Colonic mucosa (tissue), 4 donors: ENCODE measurements at regions not wholly inside any gene's neighbourhood (a gene's known extent, or its start where the extent isn't known, plus 50 kb on each side); places are given as distances from the start of the nearest gene placed in this dataset.
"Not testable (repeated sequence)": the region's sequence is repeated elsewhere in the genome, so short reads cannot be mapped to it uniquely, and the experiment has no call there.

Experiments used
- DNase-seq: peaks from one replicate; pipeline ENCODE4 v3.0.0-alpha.2; 2020
- H3K27ac ChIP-seq: fragments of 200-600 bp; one replicate; pipeline ENCODE4 v1.8.0; 2021
- H3K27me3 ChIP-seq: fragments of 200-600 bp; one replicate; pipeline ENCODE4 v1.8.0; 2021
- H3K36me3 ChIP-seq: fragments of 200-600 bp; one replicate; pipeline ENCODE4 v1.8.0; 2021
- H3K4me1 ChIP-seq: fragments of 200-600 bp; one replicate; pipeline ENCODE4 v1.8.0; 2021; ENCODE audit warnings: mild to moderate bottlenecking
- H3K4me3 ChIP-seq: fragments of 200-600 bp; one replicate; pipeline ENCODE4 v1.8.0; 2021
- H3K9ac ChIP-seq, 2 donors: one replicate each; pipeline ENCODE4 v1.7.0; 2013; ENCODE audit warnings: control low read depth in 2 of 2, low read depth in 2 of 2, low read length in 2 of 2
- H3K9me3 ChIP-seq: fragments of 200-600 bp; one replicate; pipeline ENCODE4 v1.8.0; 2021
- intact Hi-C: fragments of 100-400 bp; cut with DNase I; formaldehyde crosslinking; loops from one replicate; pipeline ENCODE4 v1.14.1; 2022
- donor health status: healthy.
- donor health status: DM: no; HTN: no; CAD: no.
- donor health status: DM: no; HTN: no; CAD: no.

DNA sequence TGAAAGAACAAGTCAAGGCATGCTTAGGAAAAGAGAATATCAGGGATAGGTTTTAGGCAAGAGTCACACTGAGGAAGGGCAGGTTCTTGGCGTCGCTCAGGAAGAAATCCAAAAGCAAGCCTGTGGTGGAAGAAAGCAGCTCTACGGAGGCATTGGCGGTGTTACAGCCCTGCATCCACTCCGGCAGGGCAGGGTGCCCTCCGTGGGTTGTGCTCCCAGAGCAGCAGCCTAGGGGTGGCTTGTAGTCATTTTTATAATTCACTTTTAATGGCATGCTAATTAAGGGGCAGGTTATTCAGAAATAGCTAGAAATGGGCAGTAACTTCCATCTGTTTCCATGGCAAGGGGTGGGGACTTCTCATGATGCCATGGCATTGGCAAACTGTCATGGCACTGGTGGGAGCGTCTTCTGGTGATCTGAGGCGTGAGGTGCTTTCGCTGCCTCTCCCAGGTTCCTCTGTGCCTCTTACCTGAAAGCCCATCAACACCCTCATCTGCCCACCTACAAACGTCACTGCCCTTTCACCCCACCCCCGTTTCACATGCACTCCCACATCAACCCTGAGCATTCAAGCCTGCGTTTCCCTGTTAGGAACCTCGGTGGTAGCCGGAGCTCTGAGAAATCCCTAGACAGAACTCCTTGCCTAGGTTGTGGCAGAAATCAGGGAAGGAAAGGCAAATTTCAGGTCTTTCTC, 1763.8 kb upstream of the TPTE start:
- H3K27me3 ChIP-seq, H3K9ac ChIP-seq, H3K4me3 ChIP-seq, intact Hi-C loops, H3K36me3 ChIP-seq, H3K27ac ChIP-seq, DNase-seq, H3K9me3 ChIP-seq, H3K4me1 ChIP-seq: not testable (repeated sequence)

DNA sequence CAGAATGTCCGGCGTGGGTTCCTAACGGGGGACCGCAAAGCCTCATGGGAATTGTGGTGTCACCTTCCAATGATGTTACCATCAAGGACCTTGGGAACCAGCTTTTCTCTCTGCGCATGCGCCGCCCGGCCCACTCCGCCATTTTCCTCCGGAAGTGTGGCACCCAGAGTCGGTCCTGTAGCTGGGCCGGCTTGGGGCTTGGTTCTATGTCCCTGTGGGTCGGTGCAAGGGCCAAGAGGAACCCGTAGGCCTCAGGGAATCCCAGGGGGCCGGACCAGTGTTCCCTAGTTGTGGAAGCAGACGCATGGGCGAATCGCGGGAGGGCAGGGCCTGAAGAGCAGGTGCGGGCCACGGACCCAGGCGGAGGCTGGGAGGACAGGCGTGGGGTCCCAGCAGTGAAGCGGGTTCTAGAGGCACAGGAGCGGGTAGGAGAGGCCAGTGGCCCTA, 1762.4 kb upstream of the TPTE start:
- H3K27ac ChIP-seq, intact Hi-C loops, H3K9ac ChIP-seq, H3K9me3 ChIP-seq, H3K36me3 ChIP-seq, H3K27me3 ChIP-seq, DNase-seq, H3K4me3 ChIP-seq, H3K4me1 ChIP-seq: not testable (repeated sequence)

DNA sequence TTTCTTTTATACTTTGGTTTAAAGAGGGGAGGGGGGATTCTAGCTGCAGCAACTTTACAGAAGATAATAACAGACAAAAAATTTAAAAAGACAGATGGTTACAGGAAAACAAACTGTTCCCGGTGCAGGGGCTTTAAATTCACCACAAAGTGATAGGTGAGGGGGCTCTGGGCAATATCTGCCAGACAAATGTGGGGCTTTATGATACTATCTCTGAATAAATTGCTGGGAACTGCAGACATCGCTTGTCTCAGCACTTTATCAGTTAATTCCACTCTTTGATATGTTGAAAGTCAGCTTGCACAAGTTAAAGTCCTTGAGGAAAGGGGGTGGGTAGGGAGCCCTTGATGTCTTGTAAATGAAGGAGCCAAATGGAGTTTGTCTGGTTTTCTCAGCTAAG, 1759.1 kb upstream of the TPTE start:
- H3K4me1 ChIP-seq, H3K36me3 ChIP-seq, intact Hi-C loops, H3K9ac ChIP-seq, H3K27ac ChIP-seq, H3K4me3 ChIP-seq, DNase-seq, H3K9me3 ChIP-seq, H3K27me3 ChIP-seq: not testable (repeated sequence)

DNA sequence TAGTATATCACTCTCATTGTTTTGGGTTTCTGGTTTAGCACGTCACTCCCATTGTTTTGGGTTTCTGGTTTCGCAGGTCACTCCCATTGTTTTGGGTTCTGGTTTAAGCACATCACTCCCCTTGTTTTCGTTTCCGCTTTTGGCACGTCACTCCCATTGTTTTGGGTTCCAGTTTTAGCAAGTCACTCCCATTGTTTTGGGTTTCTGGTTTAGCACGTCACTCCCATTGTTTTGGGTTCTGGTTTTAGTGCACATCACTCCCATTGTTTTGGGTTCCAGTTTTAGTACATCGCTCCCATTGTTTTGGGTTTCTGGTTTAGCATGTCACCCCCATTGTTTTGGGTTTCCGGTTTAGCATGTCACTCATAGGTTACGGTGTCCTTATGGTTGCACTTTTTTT, 1757.0 kb upstream of the TPTE start:
- H3K27ac ChIP-seq, intact Hi-C loops, H3K4me3 ChIP-seq, H3K36me3 ChIP-seq, DNase-seq, H3K27me3 ChIP-seq, H3K4me1 ChIP-seq, H3K9me3 ChIP-seq, H3K9ac ChIP-seq: not testable (repeated sequence)

DNA sequence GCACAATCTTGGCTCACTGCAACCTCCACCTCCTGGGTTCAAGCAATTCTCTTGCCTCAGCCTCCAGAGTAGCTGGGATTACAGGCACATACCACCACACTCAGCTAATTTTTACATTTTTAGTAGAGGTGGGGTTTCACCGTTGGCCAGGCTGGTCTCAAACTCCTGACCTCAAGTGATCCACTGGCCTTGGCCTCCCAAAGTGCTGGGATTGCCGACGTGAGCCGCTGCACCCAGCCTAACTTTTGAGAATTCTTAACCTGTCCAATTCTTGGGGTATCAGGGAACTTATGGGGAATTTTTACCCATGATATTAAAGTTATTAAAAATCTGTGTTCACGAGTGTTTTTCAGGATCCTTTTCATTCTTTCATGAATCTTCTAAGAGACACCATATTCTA, 1755.2 kb upstream of the TPTE start:
- H3K9me3 ChIP-seq, H3K4me3 ChIP-seq, intact Hi-C loops: not testable (repeated sequence)

DNA sequence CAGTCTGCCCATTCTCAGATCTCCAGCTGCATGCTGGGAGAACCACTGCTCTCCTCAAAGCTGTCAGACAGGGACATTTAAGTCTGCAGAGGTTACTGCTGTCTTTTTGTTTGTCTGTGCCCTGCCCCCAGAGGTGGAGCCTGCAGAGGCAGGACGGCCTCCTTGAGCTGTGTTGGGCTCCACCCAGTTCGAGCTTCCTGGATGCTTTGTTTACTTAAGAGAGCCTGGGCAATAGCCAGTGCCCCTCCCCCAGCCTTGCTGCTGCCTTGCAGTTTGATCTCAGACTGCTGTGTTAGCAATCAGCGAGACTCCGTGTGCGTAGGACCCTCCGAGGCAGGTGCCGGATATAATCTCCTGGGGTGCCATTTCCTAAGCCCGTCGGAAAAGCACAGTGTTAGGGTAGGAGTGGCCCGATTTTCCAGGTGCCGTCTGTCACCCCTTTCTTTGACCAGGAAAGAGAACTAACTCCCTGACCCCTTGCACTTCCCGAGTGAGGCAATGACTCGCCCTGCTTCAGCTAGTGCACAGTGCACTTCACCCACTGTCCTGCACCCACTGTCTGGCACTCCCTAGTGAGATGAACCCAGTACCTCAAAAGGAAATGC, 1748.4 kb upstream of the TPTE start:
- H3K27me3 ChIP-seq, intact Hi-C loops, H3K27ac ChIP-seq, H3K4me1 ChIP-seq, H3K9me3 ChIP-seq, H3K4me3 ChIP-seq, H3K36me3 ChIP-seq, DNase-seq, H3K9ac ChIP-seq: not testable (repeated sequence)

More for the DNA sequence above, 1755.2 kb upstream of the TPTE start:
- not testable (repeated sequence) for DNase-seq, H3K27ac ChIP-seq, H3K36me3 ChIP-seq, H3K27me3 ChIP-seq, H3K4me1 ChIP-seq, H3K9ac ChIP-seq

DNA sequence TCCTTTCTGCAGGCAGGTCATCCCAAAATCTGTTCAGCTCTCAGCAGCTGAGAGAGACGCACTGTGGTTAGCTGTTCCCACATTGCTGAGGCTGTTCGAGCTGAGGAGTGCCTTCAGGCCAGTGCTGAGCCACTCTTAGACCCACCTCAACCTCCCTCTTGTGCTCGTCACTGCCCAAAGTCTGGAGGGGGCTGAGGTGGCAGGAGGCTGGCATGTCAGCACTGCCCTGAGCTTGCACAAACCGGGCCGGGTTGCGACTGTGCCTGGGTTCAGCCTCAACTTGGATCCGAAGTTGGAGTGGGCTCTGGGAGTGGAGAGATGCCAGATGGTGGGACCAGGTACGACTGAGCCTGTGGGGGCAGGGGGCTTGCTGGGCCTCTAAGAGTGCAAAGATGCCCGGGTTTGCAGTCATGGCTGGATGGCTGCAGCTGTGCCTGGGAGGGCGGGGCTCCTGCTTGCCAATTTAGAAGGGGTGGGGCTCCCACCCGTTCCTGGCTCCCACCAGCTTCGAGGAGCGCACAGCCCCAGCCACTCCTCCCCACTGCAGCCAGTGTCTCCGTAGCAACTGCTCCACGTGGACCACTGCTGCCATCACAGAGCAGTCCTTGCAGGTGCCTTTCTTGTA, 1745.7 kb upstream of the TPTE start:
- H3K27me3 ChIP-seq, DNase-seq, H3K4me3 ChIP-seq, intact Hi-C loops, H3K27ac ChIP-seq, H3K36me3 ChIP-seq, H3K9me3 ChIP-seq, H3K4me1 ChIP-seq, H3K9ac ChIP-seq: not testable (repeated sequence)

DNA sequence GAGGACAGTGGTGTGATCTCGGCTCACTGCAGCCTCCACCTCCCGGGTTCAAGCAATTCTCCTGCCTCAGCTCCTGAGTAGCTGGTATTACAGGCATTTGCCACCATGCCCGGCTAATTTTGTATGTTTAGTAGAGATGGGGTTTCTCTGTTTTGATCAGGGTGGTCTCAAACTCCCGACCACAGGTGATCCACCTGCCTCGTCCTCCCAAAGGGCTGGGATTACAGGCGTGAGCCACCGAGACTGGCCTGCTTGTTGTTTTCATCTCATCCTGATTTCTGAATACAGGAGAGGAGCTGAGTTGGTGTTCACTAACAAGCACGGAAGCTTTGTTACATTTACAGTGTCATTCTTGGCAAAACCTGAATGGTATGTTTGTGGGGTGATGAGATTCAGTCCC, 1744.1 kb upstream of the TPTE start:
- H3K4me1 ChIP-seq, H3K9ac ChIP-seq, intact Hi-C loops, H3K9me3 ChIP-seq, H3K36me3 ChIP-seq, DNase-seq, H3K4me3 ChIP-seq, H3K27ac ChIP-seq, H3K27me3 ChIP-seq: not testable (repeated sequence)

DNA sequence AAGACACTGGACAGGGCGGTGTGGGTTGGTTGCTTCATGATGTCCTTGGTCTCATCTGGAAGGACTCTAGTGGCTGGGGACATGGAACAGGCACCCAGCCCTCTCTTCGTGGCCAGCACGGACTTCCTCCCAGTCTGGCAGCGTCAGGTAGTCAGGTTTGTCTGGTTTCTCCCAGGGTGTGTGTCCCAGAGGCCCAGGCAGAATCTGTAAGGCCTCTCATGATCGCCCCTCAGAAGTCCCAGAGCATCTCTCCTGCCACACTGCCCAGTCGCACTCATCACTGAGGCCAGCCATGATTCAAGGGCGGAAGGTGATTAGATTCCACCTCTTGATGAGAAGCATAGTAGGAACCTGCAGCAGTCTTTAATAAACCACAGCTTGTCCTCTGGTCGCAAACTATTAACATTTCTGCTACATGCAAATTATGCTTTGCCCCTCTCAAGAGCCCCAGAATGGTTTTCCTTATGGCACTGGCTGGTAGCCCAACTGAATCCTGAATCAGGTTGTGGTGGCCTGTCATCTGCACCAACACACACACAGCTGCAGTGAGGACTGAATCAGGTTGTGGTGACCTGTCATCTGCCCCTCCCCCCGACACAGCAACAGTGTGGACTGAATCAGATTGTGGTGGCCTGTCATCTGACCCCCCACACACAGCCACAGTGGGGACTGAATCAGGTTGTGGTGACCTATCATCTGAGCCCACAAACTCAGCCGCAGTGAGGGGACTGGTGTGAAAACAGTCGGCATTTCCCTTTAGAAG, 1742.9 kb upstream of the TPTE start:
- intact Hi-C loops, result not testable (repeated sequence)

DNA sequence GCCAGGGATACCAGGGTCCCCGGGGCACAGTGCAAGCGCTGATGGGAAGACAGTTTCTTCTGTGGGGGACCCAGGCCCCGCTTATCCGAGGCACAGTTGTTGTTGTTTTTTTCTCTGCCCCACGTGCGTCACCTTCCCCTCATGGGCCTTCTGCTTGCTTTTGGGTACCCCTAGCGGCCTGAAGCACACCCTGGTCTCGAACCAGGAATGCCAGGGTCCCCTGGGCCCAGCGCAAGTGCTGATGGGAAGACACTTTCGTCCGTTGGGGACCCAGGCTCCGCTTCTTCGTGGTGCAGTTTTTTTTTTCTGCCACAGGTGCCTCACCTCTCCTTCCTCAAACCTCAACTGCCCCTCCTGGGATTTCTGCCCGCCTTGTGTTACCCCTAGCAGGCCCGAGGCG, 1708.5 kb upstream of the TPTE start:
- H3K9ac ChIP-seq, DNase-seq, H3K27ac ChIP-seq, H3K4me3 ChIP-seq, H3K4me1 ChIP-seq, H3K27me3 ChIP-seq, intact Hi-C loops, H3K9me3 ChIP-seq, H3K36me3 ChIP-seq: not testable (repeated sequence)

More for the DNA sequence above, 1742.9 kb upstream of the TPTE start:
- H3K27ac ChIP-seq, H3K4me1 ChIP-seq, H3K36me3 ChIP-seq, H3K9ac ChIP-seq, DNase-seq, H3K9me3 ChIP-seq, H3K27me3 ChIP-seq, H3K4me3 ChIP-seq: not testable (repeated sequence)

DNA sequence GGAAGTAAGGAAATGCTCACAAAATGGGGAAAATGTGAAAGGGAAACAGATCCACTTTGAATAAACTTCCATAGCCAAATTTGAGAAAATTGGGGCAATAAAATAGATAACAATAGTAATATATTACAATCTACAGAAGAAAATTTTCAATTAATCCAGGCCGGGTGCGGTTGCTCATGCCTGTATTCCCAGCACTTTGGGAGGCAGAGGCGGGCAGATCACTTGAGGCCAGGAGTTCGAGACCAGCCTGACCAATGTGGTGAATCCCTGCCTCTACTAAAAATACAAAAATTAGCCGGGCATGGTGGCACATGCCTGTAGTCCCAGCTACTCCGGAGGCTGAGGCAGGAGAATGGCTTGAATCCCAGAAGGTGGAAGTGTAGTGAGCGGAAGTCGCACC, 1687.1 kb upstream of the TPTE start:
- H3K4me1 ChIP-seq, H3K36me3 ChIP-seq, H3K27me3 ChIP-seq, H3K27ac ChIP-seq, H3K4me3 ChIP-seq, H3K9ac ChIP-seq, intact Hi-C loops, H3K9me3 ChIP-seq: not testable (repeated sequence)
- DNase-seq, result peak; percentile 18
